Lung microvascular endothelial cell (primary cell): ENCODE measurements at regions not wholly inside any gene's neighbourhood (a gene's known extent, or its start where the extent isn't known, plus 50 kb on each side); places are given as distances from the start of the nearest gene placed in this dataset.

ENCODE experiments used
- DNase-seq, 2 donors: peaks; one replicate each; pipeline versions ENCODE4 v3.0.0 to v3.0.0-alpha.2; 2010; ENCODE audit warnings: low read depth in 2 of 2

DNA sequence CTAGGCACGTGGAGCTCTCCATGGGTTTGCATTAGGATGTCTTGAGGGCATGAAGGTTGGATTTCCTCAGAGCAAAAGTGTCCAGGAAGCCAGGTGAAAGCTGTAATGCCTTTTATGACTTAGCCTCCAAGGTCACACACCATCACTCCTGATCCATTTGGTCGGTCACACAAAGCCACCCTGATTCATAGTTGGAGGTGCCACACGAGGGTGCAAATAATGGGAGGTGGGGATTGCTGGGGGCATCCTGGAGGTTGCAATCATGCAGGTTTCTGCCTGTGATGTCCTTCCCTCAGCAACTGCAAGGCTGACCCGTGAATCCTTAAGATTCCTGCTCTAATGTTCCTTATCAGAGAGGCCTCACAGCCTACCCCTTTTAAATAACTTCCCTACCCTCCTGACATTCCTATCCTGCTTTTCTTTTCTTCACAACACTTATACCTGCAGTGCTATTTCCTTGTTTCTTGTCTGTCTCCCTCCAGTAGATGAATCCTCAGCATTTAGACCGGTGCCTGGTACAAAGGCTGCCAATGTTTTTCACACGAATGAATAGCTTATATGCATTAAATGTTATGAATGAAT lies 97.1 kb downstream of the LIPG start:
- DNase-seq = no peak

DNA sequence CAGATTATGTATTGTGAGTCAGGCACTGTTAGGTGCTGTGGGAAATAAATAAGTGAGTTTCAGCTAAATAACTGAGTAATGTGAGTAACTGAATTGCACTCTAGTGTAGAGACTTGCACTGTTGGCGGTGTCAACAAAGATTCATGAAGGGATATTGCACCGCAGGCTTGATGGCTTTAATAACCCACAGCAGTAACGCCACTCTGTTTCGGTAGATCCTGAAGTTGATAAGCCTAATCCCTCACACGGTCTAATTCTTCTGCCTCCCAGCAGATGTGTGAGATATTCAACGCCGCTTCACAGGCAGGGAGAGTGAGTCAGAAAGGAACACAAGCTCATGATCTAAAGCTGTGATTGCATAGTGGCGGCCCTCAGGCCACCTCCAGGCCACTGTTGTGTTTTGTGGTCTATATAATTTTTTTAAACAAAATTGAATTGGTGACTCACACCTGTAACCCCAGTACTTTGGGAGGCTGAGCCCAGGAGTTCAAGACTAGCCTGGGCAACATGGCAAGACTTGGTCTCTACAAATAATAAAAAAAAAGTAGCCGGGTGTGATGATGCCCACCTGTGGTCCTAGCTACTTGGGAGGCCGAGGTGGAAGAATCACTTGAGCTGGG lies 94.3 kb downstream of the LIPG start:
- DNase-seq = peak in 1 of 2 donors; percentile 93

DNA sequence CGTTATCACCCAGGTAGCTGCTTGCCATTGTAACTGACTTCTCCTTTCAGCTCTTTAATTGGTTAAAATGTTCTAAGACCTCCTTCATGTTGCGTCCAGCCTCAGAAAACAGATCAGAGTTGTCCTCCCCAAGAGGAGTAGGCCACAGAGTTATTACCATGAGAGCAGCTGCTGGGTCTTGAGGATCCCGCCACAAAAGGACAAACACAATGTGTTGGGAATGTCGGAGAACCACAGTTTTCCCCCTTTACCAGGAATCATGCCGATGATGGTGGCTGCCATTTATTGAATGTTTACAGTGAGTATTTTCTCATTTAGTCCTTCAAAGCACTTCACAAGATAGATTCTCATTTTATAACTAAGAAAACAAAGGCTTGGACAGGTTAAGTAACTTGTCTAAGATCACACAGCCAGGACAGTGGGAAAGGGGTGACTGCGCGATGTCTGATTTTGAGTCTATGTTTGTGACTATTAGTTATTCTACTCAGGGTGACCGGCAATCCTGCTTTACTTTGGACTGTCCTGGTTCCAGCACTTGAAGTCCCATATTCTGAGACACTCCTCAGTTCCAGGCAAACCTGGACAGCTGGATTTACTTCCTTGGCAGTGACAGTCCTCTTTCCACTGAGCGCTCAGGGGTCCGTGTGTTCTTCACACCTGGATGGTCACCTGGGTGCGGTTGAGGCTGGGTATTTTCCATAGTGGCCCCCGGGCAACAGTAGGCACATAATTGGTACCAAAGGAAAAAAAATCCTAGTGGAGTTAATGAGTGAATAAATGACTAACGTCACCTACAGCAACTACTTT lies 93.6 kb downstream of the LIPG start:
- DNase-seq = no peak

DNA sequence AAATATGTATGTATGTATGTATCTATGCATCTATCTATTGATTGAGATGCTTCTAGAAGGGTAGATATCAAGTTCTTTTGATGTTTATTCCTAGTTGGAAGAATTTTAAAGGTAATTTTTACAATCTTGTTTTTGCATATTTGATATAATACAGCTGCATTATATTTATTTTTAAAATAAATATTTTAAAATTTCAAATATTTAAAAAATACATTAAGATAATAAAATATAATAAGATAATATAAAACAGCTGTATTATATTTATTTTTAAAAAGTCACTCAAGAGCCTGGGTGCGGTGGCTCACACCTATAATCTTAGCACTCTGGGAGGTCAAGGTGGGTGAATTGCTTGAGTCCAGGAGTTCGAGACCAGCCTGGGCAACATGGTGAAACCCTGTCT lies 92.5 kb downstream of the LIPG start:
- no peak for DNase-seq

DNA sequence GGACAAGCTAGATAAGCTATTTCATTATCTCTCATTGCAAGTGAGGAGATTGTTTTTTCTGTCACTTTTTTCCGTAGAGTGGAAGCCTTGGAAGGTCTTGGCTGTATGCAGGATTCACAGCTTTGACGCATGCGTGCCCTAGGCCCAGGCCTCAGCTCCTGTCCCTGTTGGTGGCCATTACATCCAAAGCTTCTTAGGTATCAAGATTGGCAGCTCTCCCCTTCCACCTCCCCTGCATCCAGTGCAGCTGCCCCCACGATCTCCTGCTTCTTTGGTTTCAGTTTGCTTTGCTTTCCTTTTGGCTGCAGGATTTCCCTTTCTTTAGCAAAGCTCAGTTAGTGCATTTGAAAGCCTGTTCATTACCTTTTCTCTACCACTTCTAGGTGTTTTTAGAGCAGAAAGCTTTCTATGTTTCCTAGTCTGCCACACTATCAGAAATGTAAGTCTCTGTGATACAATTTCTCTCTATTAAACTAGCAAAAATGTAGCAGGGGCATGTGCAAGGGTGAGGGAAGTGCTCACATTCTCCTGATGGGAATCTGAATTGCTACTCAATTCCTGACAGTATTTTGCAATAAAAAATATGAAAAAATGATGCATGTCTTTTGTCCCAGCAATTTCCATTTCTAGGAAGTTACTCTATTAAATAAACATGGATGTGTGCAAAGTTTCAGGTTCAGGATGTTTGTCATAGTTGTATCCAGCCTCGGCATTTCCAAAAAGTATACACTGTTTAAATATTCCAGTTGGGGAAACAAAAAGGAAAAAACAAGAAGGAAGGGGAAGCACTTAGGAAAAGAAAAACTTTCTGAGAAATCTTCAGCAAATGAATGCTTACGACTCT lies 91.2 kb downstream of the LIPG start:
- DNase-seq = peak in 1 of 2 donors; percentile 31

DNA sequence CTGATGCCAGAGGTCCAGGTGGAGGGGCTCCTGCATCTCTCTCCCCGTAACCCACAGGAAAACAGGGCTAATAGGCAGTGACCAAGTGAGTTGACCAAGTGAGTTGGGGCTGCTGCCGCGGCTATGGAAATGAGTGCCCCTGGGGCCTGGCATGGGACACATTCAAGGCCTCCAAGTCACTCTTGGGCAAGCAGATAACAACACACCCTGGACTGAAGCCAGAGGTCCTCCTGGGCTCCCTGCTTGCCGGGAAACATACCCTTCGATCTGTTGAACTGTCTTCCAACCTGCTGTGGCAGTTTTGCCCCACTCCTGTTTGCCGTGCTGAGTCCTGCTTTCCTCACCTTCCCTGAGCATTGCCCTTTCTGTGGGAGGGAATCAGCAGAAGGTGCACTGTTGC lies 89.2 kb downstream of the LIPG start:
- no peak for DNase-seq

DNA sequence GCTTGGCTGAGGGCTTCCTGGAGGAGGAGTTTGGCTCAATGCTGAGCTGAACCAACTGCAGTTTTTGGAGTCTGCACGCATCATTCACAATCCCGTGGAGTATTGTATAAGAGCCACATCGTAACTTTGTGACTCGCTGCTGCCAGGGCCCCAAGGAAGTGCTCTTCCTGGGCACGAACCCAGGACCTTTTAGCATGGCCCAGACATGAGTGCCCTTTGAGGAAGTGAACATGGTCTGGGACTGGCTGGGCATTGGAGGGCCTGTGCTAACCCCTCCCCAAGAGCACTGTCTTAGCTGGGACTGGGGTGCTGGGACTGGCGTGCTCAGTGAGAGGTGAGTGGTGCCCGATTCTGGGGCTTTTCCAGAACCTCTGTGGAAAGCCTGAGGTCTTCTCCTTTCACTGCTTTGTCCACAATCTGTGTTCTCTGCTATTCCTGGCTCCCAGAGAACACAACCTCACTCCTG lies 88.6 kb downstream of the LIPG start:
- no peak for DNase-seq

DNA sequence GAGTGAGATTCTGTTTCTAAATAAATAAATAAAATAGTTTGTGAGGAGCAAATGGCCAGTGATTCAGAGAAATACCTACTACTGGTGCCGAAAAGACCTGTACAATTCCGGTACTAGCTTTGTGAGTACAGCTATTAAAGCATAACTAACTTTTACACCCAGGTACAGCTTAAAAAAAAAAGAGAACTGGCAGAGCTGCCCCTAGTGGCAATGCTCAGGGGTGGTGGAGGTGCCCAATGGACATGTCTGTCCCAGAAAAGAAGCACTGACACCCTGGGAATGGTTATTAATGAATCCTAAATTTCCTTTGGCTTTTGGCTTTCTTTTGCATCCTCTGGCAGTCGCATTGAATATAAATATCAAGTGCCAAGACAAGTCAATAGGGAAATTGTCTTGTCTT lies 87.0 kb downstream of the LIPG start:
- no peak for DNase-seq
